HepG2 (cell line): ENCODE measurements at regions not wholly inside any gene's neighbourhood (a gene's known extent, or its start where the extent isn't known, plus 50 kb on each side); places are given as distances from the start of the nearest gene placed in this dataset.

Source experiments
- ATAC-seq: fragments of 200-7000 bp; cut with Tn5 transposase; 3 replicates; pipeline ENCODE4 v1.9.1; 2020; ENCODE audit warnings: mild to moderate bottlenecking, moderate library complexity
- BruUV-seq: library from RNA; stranded (reverse); fragments of 400-500 nt; replicated peaks from 2 replicates; lab custom pipeline; 2021; lab: Mats Ljungman, UMichigan
- CTCF ChIA-PET: fragments of 300-600 bp; formaldehyde crosslinking; extraction: SDS; loops from one replicate; lab custom pipeline; 2021; ENCODE audit warnings: low total read pairs, inconsistent platforms, low intra/inter-chr PET ratio; lab: Yijun Ruan, JAX
- POLR2A ChIA-PET: fragments of 350-600 bp; sonication (Branson Sonifier 250); formaldehyde crosslinking; loops from one replicate; lab custom pipeline; 2020; ENCODE audit warnings: antibody characterized with exemption, inconsistent platforms; lab: Yijun Ruan, JAX
- DNase-seq: peaks from one replicate; pipeline ENCODE4 v3.0.0-alpha.2; 2015; ENCODE audit warnings: low spot score
- FAIRE-seq: peaks from 3 replicates; lab custom pipeline; 2011; peaks lifted over from hg19 to GRCh38; lab: Jason Lieb, UNC
- H2AFZ ChIP-seq: one replicate; pipeline ENCODE4 v1.6.1; 2011; ENCODE audit warnings: low read length, inconsistent platforms
- H3K27ac ChIP-seq: fragments of 300-600 bp; 3 replicates; pipeline ENCODE4 v1.8.0; 2011; ENCODE audit warnings: mixed run types, mild to moderate bottlenecking, mixed read lengths, low read length, inconsistent platforms; ENCODE audit not compliant: insufficient read depth; ENCODE audit errors: extremely low read length
- H3K27me3 ChIP-seq, 2 experiments: fragments of 200-600 bp in 1 of 2; 2 replicates in 1 of 2; 3 replicates in 1 of 2; pipeline versions ENCODE4 v1.6.0 to v1.8.0; 2011; ENCODE audit warnings: low read length in 2 of 2, mild to moderate bottlenecking in 2 of 2, moderate library complexity in 2 of 2, inconsistent platforms in 1 of 2; ENCODE audit not compliant: insufficient read depth in 2 of 2, control insufficient read depth in 1 of 2
- H3K36me3 ChIP-seq, 2 experiments: fragments of 200-600 bp in 1 of 2; replicated peaks in 1 of 2; 2 replicates in 1 of 2; 3 replicates in 1 of 2; pipeline versions ENCODE4 v1.5.1 to v1.8.0; 2011; ENCODE audit warnings: low read length in 2 of 2, inconsistent platforms in 1 of 2; ENCODE audit not compliant: insufficient read depth in 2 of 2, control insufficient read depth in 1 of 2
- H3K4me1 ChIP-seq: 2 replicates; pipeline ENCODE4 v1.5.1; 2012; ENCODE audit warnings: low read length, inconsistent platforms; ENCODE audit not compliant: insufficient read depth
- H3K4me2 ChIP-seq: 2 replicates; pipeline ENCODE4 v1.6.0; 2011; ENCODE audit warnings: low read depth, low read length, inconsistent platforms
- H3K4me3 ChIP-seq, 3 experiments: fragments of 200-600 bp in 1 of 3; sonication (generic), shearing (Covaris generic) in 1 of 3; replicated peaks in 1 of 3; 2 replicates each; pipeline ENCODE4 v1.5.1; 2011 to 2016; ENCODE audit warnings: low read length in 3 of 3, inconsistent platforms in 2 of 3, low read depth in 2 of 3, mild to moderate bottlenecking in 2 of 3, control low read depth in 1 of 3, mixed read lengths in 1 of 3; ENCODE audit not compliant: insufficient read depth in 1 of 3
- H3K79me2 ChIP-seq: one replicate; pipeline ENCODE4 v1.6.1; 2011; ENCODE audit warnings: low read length, inconsistent platforms; ENCODE audit not compliant: insufficient read depth
- H3K9ac ChIP-seq: 2 replicates; pipeline ENCODE4 v1.6.0; 2011; ENCODE audit warnings: mild to moderate bottlenecking, low read depth, low read length, inconsistent platforms; ENCODE audit not compliant: insufficient read depth
- H3K9me3 ChIP-seq: 2 replicates; pipeline ENCODE4 v1.5.1; 2012; ENCODE audit warnings: mild to moderate bottlenecking, low read length
- H4K20me1 ChIP-seq: 2 replicates; pipeline ENCODE4 v1.6.0; 2011; ENCODE audit warnings: inconsistent platforms, mild to moderate bottlenecking, low read length, moderate library complexity; ENCODE audit not compliant: insufficient read depth
- AGO2 ChIP-seq: fragments of 200-400 bp; formaldehyde crosslinking; optimal IDR thresholded peaks from 2 replicates; pipeline ENCODE3; 2017; ENCODE audit warnings: mild to moderate bottlenecking, low read depth, low read length, moderate library complexity
- POLR2AphosphoS5 ChIP-seq: IDR thresholded peaks from 2 replicates; pipeline ENCODE4 v1.6.1; 2012; ENCODE audit warnings: low read depth, low read length
- SIX1 ChIP-seq: sonication (generic); formaldehyde crosslinking; IDR thresholded peaks from 2 replicates; pipeline ENCODE4 v1.4.0; 2020; ENCODE audit warnings: missing genetic modification reagents, borderline replicate concordance
- ZNF496 ChIP-seq: sonication (generic); formaldehyde crosslinking; IDR thresholded peaks from 2 replicates; pipeline ENCODE4 v1.8.1; 2023; ENCODE audit warnings: mild to moderate bottlenecking, moderate library complexity, missing genetic modification reagents; ENCODE audit not compliant: insufficient replicate concordance
- WGBS: methylation state at CpG from one replicate; pipeline ENCODE4 v1.1.6; 2017; ENCODE audit warnings: low lambda C conversion rate; 5-methylcytosine and 5-hydroxymethylcytosine counted together
- in situ Hi-C: cut with HindIII; loops from 2 replicates; pipeline ENCODE4 v1.10.0; 2017; ENCODE audit warnings: low pct_unique_long_range_greater_than_20kb; ENCODE audit not compliant: extremely low pct_ligation_motif_present
- intact Hi-C: fragments of 100-400 bp; cut with micrococcal nuclease; formaldehyde crosslinking; loops from one replicate; pipeline ENCODE4 v1.10.0; 2022; ENCODE audit not compliant: unreplicated experiment
- TF ChIP-seq, protein P1 (sequence below): sonication (generic); formaldehyde crosslinking; conservative IDR thresholded peaks from 2 replicates; pipeline ENCODE4 v1.4.0; 2020; ENCODE audit warnings: missing genetic modification reagents
- TF ChIP-seq, protein P2 (sequence below), 2 experiments: sonication (generic) in 1 of 2; formaldehyde crosslinking in 1 of 2; IDR thresholded peaks; 2 replicates each; pipeline versions ENCODE4 v1.4.0 to v1.6.1; 2016 to 2020; ENCODE audit warnings: borderline replicate concordance in 1 of 2, low read depth in 1 of 2, mild to moderate bottlenecking in 1 of 2, missing genetic modification reagents in 1 of 2

DNA sequence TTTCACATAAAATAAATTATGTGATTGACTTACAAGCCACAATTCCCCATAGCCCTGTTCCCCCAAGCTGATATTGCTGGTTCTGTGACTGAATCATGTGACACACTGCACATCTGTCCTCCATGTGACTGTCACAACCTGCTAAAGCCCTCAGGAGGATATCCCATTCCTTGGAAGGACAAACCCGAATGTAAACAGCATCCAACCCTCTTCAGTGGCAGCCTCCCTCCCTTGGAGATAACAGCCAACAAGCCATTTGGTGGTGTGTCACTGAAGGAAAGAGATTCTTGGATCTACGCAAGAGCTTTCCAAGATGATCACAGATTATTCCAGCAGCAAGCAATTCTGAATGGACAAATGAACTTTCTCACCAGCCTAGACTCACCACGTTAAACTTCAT lies 153.9 kb upstream of the TIAM1 start (continued):
- TF ChIP-seq, protein P1, sequence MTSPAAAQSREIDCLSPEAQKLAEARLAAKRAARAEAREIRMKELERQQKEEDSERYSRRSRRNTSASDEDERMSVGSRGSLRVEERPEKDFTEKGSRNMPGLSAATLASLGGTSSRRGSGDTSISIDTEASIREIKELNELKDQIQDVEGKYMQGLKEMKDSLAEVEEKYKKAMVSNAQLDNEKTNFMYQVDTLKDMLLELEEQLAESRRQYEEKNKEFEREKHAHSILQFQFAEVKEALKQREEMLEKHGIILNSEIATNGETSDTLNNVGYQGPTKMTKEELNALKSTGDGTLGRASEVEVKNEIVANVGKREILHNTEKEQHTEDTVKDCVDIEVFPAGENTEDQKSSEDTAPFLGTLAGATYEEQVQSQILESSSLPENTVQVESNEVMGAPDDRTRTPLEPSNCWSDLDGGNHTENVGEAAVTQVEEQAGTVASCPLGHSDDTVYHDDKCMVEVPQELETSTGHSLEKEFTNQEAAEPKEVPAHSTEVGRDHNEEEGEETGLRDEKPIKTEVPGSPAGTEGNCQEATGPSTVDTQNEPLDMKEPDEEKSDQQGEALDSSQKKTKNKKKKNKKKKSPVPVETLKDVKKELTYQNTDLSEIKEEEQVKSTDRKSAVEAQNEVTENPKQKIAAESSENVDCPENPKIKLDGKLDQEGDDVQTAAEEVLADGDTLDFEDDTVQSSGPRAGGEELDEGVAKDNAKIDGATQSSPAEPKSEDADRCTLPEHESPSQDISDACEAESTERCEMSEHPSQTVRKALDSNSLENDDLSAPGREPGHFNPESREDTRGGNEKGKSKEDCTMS (CRISPR knock-in tag), result no peak

DNA sequence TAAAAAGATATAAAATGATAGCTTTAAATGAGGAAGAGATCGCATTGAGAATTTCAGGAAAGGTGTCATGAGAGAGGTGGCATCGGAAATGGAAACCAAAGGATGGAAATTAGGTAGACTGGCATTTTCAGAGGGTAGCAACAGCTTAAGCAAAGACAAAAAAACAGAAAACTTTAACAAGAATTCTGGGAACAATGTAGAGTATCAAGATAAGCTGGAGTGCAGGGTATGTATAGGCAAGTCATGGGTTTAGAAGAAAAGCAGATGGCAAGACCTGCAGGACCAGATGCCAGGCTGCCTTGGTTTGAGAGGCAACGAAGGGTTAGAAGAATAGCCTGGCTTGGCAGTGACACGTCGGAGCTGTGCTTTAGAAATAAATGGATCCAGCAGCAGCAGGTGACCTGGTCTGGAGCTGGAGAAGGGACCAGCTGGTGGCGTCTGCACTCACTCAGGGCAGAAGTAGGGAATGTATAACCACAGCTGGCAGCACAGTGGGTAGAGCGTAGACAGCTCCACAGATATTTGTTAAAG lies 149.4 kb upstream of the TIAM1 start:
- ChIA-PET CTCF (no interaction called here), POLR2A (no interaction called here)
- H2AFZ ChIP-seq, result no peak overlapping the region
- ATAC-seq (no peak), DNase-seq (no peak), FAIRE-seq (no peak)
- no peak overlapping the region for H3K4me2 ChIP-seq
- no peaks in the 10 kb centered on the region for H3K4me1 ChIP-seq
- no peak overlapping the region for H3K9ac ChIP-seq
- in situ Hi-C loops, result no loop called here
- H3K4me3 ChIP-seq, result no peak overlapping the region
- no TSS peak for BruUV-seq
- H3K27ac ChIP-seq, result no peak overlapping the region
- intact Hi-C loops, result no loop called here
- no peaks in the 10 kb centered on the region for H3K36me3 ChIP-seq
- H4K20me1 ChIP-seq, result no peaks in the 10 kb centered on the region
- no peaks in the 10 kb centered on the region for H3K27me3 ChIP-seq
- WGBS, result 67% methylated on average over 7 of the region's 7 CpGs
- no peaks in the 10 kb centered on the region for H3K79me2 ChIP-seq
- TF ChIP-seq, protein P2, sequence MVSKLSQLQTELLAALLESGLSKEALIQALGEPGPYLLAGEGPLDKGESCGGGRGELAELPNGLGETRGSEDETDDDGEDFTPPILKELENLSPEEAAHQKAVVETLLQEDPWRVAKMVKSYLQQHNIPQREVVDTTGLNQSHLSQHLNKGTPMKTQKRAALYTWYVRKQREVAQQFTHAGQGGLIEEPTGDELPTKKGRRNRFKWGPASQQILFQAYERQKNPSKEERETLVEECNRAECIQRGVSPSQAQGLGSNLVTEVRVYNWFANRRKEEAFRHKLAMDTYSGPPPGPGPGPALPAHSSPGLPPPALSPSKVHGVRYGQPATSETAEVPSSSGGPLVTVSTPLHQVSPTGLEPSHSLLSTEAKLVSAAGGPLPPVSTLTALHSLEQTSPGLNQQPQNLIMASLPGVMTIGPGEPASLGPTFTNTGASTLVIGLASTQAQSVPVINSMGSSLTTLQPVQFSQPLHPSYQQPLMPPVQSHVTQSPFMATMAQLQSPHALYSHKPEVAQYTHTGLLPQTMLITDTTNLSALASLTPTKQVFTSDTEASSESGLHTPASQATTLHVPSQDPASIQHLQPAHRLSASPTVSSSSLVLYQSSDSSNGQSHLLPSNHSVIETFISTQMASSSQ (IDR thresholded peaks at IDR 0.05; ENCODE audit: low read depth), result no peak
- TF ChIP-seq, protein P2 (CRISPR knock-in tag; IDR thresholded peaks at IDR 0.05; ENCODE audit: borderline replicate concordance), result no peak
- no peak for TF ChIP-seq SIX1 (CRISPR knock-in tag)
- no peak for TF ChIP-seq POLR2AphosphoS5
- no peak for TF ChIP-seq ZNF496 (CRISPR knock-in tag)
- TF ChIP-seq AGO2, result no peak
- no peaks in the 10 kb centered on the region for H3K9me3 ChIP-seq
